H1 (cell line): ENCODE measurements at regions not wholly inside any gene's neighbourhood (a gene's known extent, or its start where the extent isn't known, plus 50 kb on each side); places are given as distances from the start of the nearest gene placed in this dataset.

ENCODE experiments used
- CTCF ChIA-PET: fragments of 300-600 bp; sonication (Branson Sonifier 250); formaldehyde crosslinking; loops from one replicate; lab custom pipeline; 2021; ENCODE audit not compliant: partially characterized antibody; lab: Charles Lee
- POLR2A ChIA-PET: fragments of 300-600 bp; sonication (Branson Sonifier 250); formaldehyde crosslinking; loops from one replicate; lab custom pipeline; 2021; ENCODE audit warnings: inconsistent platforms; ENCODE audit not compliant: partially characterized antibody; lab: Charles Lee
- DNase-seq, 2 experiments: peaks; one replicate each; pipeline versions ENCODE4 v3.0.0 to v3.0.0-alpha.2; 2010 to 2022; ENCODE audit warnings: low spot score in 2 of 2, low read depth in 1 of 2, mixed read lengths in 1 of 2
- FAIRE-seq: peaks from 2 replicates; lab custom pipeline; 2011; peaks lifted over from hg19 to GRCh38; lab: Jason Lieb, UNC
- H2AFZ ChIP-seq: 2 replicates; pipeline ENCODE4 v1.8.1; 2012; ENCODE audit warnings: low read length, inconsistent platforms
- H2AK5ac ChIP-seq: 2 replicates; pipeline ENCODE4 v1.6.1; 2013; ENCODE audit warnings: low read depth, low read length
- H2BK120ac ChIP-seq: replicated peaks from 2 replicates; pipeline ENCODE3; 2013; ENCODE audit warnings: low read depth, low read length, inconsistent platforms
- H2BK12ac ChIP-seq: 2 replicates; pipeline ENCODE4 v1.6.1; 2013; ENCODE audit warnings: low read depth, low read length
- H2BK15ac ChIP-seq: 2 replicates; pipeline ENCODE4 v1.6.1; 2013; ENCODE audit warnings: low read length
- H2BK20ac ChIP-seq: 2 replicates; pipeline ENCODE4 v1.6.1; 2013; ENCODE audit warnings: low read length
- H2BK5ac ChIP-seq: 2 replicates; pipeline ENCODE4 v1.6.1; 2013; ENCODE audit warnings: low read depth, low read length
- H3K14ac ChIP-seq: 2 replicates; pipeline ENCODE4 v1.6.1; 2013; ENCODE audit warnings: inconsistent platforms; ENCODE audit not compliant: insufficient read length
- H3K18ac ChIP-seq: 2 replicates; pipeline ENCODE4 v1.6.1; 2013; ENCODE audit warnings: low read length; ENCODE audit errors: extremely low read depth
- H3K23ac ChIP-seq: 2 replicates; pipeline ENCODE4 v1.6.1; 2013; ENCODE audit warnings: inconsistent platforms; ENCODE audit not compliant: insufficient read length
- H3K23me2 ChIP-seq: 2 replicates; pipeline ENCODE4 v1.6.1; 2013; ENCODE audit warnings: low read depth, low read length
- H3K27ac ChIP-seq: 2 replicates; pipeline ENCODE4 v1.6.1; 2011; ENCODE audit warnings: low read depth, low read length, inconsistent platforms
- H3K27me3 ChIP-seq, 4 experiments: replicated peaks in 1 of 4; 1 replicate in 1 of 4; 2 replicates in 3 of 4; pipeline versions ENCODE4 v1.6.1 to v1.8.1; 2011 to 2013; ENCODE audit warnings: low read length in 3 of 4, mild to moderate bottlenecking in 3 of 4, inconsistent platforms in 2 of 4, mixed read lengths in 2 of 4, moderate library complexity in 1 of 4; ENCODE audit not compliant: control insufficient read depth in 3 of 4, insufficient read depth in 3 of 4; ENCODE audit errors: extremely low read depth in 1 of 4
- H3K36me3 ChIP-seq, 4 experiments: 2 replicates each; pipeline versions ENCODE4 v1.6.1 to v1.8.1; 2011 to 2013; ENCODE audit warnings: mild to moderate bottlenecking in 4 of 4, low read length in 3 of 4, moderate library complexity in 2 of 4, control low read depth in 1 of 4, inconsistent platforms in 1 of 4; ENCODE audit not compliant: insufficient read depth in 4 of 4, control insufficient read depth in 2 of 4
- H3K4ac ChIP-seq: replicated peaks from 2 replicates; pipeline ENCODE3; 2013; ENCODE audit warnings: low read length, low read depth, mixed read lengths, inconsistent platforms; ENCODE audit not compliant: insufficient read length
- H3K4me1 ChIP-seq, 4 experiments: replicated peaks in 1 of 4; 1 replicate in 1 of 4; 2 replicates in 3 of 4; pipeline versions ENCODE4 v1.6.1 to v1.8.1; 2011 to 2013; ENCODE audit warnings: low read length in 3 of 4, inconsistent platforms in 2 of 4, mixed read lengths in 1 of 4; ENCODE audit not compliant: insufficient read depth in 4 of 4, control insufficient read depth in 3 of 4
- H3K4me2 ChIP-seq, 2 experiments: 2 replicates each; pipeline versions ENCODE4 v1.6.1 to v1.8.1; 2011 to 2013; ENCODE audit warnings: low read depth in 2 of 2, low read length in 2 of 2, control low read depth in 1 of 2, inconsistent platforms in 1 of 2, mild to moderate bottlenecking in 1 of 2; ENCODE audit not compliant: insufficient read depth in 1 of 2
- H3K4me3 ChIP-seq, 4 experiments: fragments of 200-600, 300-600 bp in 1 of 4; sonication (generic), shearing (Covaris generic), sonication (Bioruptor Twin) in 1 of 4; 2 replicates each; pipeline versions ENCODE4 v1.5.1 to v1.8.1; 2011 to 2016; ENCODE audit warnings: low read length in 4 of 4, low read depth in 3 of 4, control low read depth in 2 of 4, inconsistent platforms in 2 of 4, mild to moderate bottlenecking in 2 of 4, mixed read lengths in 1 of 4, moderate library complexity in 1 of 4; ENCODE audit not compliant: insufficient read depth in 2 of 4; ENCODE audit errors: extremely low read depth in 1 of 4
- H3K56ac ChIP-seq: replicated peaks from 2 replicates; pipeline ENCODE3; 2013; ENCODE audit warnings: low read depth, mild to moderate bottlenecking, mixed read lengths, low read length, inconsistent platforms; ENCODE audit not compliant: insufficient read length
- H3K79me1 ChIP-seq: 2 replicates; pipeline ENCODE4 v1.6.1; 2013; ENCODE audit warnings: low read depth, low read length, control low read depth
- H3K79me2 ChIP-seq, 2 experiments: 2 replicates each; pipeline versions ENCODE4 v1.6.1 to v1.8.1; 2012 to 2013; ENCODE audit warnings: low read length in 2 of 2, mild to moderate bottlenecking in 2 of 2, inconsistent platforms in 1 of 2; ENCODE audit not compliant: insufficient read depth in 2 of 2, control insufficient read depth in 1 of 2
- H3K9ac ChIP-seq, 4 experiments: replicated peaks in 1 of 4; 1 replicate in 1 of 4; 2 replicates in 3 of 4; pipeline versions ENCODE4 v1.6.1 to v1.8.1; 2011 to 2013; ENCODE audit warnings: low read depth in 3 of 4, low read length in 3 of 4, control low read depth in 2 of 4, mild to moderate bottlenecking in 2 of 4, moderate library complexity in 2 of 4, inconsistent platforms in 1 of 4; ENCODE audit errors: extremely low read depth in 1 of 4
- H3K9me3 ChIP-seq, 2 experiments: 2 replicates each; pipeline versions ENCODE4 v1.6.1 to v1.8.1; 2012 to 2013; ENCODE audit warnings: mild to moderate bottlenecking in 2 of 2, moderate library complexity in 2 of 2, control low read depth in 1 of 2, inconsistent platforms in 1 of 2, low read depth in 1 of 2, low read length in 1 of 2, mixed read lengths in 1 of 2; ENCODE audit not compliant: insufficient read depth in 2 of 2
- H4K20me1 ChIP-seq, 2 experiments: replicated peaks in 1 of 2; 2 replicates each; pipeline versions ENCODE3 to v1.8.1; 2011 to 2013; ENCODE audit warnings: inconsistent platforms in 2 of 2, low read length in 2 of 2, mild to moderate bottlenecking in 1 of 2; ENCODE audit not compliant: insufficient read depth in 2 of 2, control insufficient read depth in 1 of 2
- H4K5ac ChIP-seq: 2 replicates; pipeline ENCODE4 v1.6.1; 2013; ENCODE audit warnings: low read length, low read depth, mixed read lengths, inconsistent platforms; ENCODE audit not compliant: insufficient read length
- H4K8ac ChIP-seq: 2 replicates; pipeline ENCODE4 v1.8.0; 2013; ENCODE audit warnings: mild to moderate bottlenecking, moderate library complexity, low read length, inconsistent platforms; ENCODE audit not compliant: insufficient read depth; ENCODE audit errors: extremely low read depth
- H4K91ac ChIP-seq: replicated peaks from 2 replicates; pipeline ENCODE3; 2013; ENCODE audit warnings: low read length, mixed read lengths, inconsistent platforms; ENCODE audit not compliant: insufficient read length
- FOSL1 ChIP-seq: IDR thresholded peaks from 2 replicates; pipeline ENCODE4 v1.6.1; 2011; ENCODE audit warnings: mild to moderate bottlenecking, low read depth, low read length, moderate library complexity; ENCODE audit not compliant: insufficient read depth
- WGBS, 2 experiments: shearing (Covaris generic) in 1 of 2; methylation state at CpG; one replicate each; pipeline versions ENCODE4 v1.1.6 to v1.1.7; 2013 to 2015; ENCODE audit warnings: low lambda C conversion rate in 2 of 2, mixed read lengths in 2 of 2, inconsistent platforms in 1 of 2, low coverage in 1 of 2, missing lambda C conversion rate in 1 of 2; ENCODE audit not compliant: insufficient replicate concordance in 2 of 2, insufficient coverage in 1 of 2, insufficient read length in 1 of 2; ENCODE audit errors: extremely low coverage in 1 of 2, missing lambda C conversion rate in 1 of 2; 5-methylcytosine and 5-hydroxymethylcytosine counted together

DNA sequence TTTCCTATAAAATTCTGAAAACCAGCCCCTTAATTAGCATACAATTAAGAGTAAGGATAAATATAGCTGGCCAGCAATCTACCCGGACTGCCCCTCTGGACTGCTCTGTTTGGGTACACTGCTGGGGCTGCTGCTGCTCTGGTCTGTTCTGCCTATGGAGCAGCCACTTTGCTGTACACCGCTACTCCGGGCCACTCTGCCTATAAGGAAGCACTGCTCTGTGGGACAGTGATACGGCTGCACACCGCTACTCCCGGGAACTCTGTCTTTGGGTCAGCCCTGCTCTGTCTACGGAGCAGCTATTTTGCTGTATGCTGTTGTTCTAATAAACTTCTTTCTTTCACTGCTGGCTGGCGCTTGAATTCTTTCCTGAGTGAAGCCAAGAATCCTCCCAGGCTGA lies 316.5 kb upstream of the PLSCR5 start:
- Histone ChIP-seq H3K79me1 (no peaks in the 10 kb centered on the region), H2BK20ac (no peak overlapping the region), H4K91ac (no peak overlapping the region), H4K5ac (no peak overlapping the region), H3K9ac (no peak overlapping the region), H3K18ac (no peak overlapping the region), H3K23me2 (no peaks in the 10 kb centered on the region), H3K4me3 (no peak overlapping the region), H2BK5ac (no peak overlapping the region), H4K8ac (no peak overlapping the region), H3K4me2 (no peak overlapping the region), H3K9me3 (no peaks in the 10 kb centered on the region), H3K4me1 (no peaks in the 10 kb centered on the region), H3K4ac (no peak overlapping the region), H3K79me2 (no peaks in the 10 kb centered on the region), H3K27me3 (no peaks in the 10 kb centered on the region), H2BK12ac (no peak overlapping the region), H2BK120ac (no peak overlapping the region), H2BK15ac (no peak overlapping the region), H3K14ac (no peak overlapping the region), H3K23ac (no peak overlapping the region), H2AFZ (no peak overlapping the region), H3K27ac (no peak overlapping the region), H4K20me1 (no peaks in the 10 kb centered on the region), H3K56ac (no peak overlapping the region), H2AK5ac (no peak overlapping the region), H3K36me3 (no peaks in the 10 kb centered on the region)
- no peak for DNase-seq
- POLR2A ChIA-PET: no interaction called here
- CTCF ChIA-PET: no interaction called here
- FAIRE-seq: no peak
- no peak for TF ChIP-seq FOSL1
- WGBS, 2 experiments: 98% methylated on average over 8 of the region's 8 CpGs; no CpG with 5 or more reads in 1 of the 2 experiments
